ENCODE measurements at regions not wholly inside any gene's neighbourhood (a gene's known extent, or its start where the extent isn't known, plus 50 kb on each side); places are given as distances from the start of the nearest gene placed in this dataset.

DNA sequence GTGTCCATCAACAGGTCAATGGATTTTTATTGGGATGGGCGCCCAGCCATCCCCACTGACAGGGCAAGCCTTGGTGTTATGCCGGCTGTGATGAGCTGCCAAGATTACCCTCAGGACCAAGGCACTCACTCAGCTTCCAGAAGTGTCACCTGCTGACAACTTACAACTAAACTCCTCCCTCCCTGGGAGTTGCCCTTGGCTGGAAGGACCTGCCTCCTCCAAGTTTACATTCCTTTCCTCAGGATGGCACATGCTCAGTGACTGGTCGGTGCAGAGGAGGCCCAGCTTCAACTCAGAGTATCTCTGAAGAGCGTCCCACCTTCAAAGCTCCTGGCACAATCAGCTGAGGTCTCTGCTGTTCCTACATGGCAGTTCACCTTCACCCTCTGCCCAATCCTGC, 52.5 kb upstream of the ZBTB43 start:
- Histone ChIP-seq H3K23me2 (ENCODE audit: insufficient read length, low read depth, low read length, poor library complexity, severe bottlenecking) (no peaks in the 10 kb centered on the region), H3K9me3 (ENCODE audit: control insufficient read depth, low read depth, low read length) (no peaks in the 10 kb centered on the region), H3K79me2 (ENCODE audit: insufficient read depth, low read length) (no peaks in the 10 kb centered on the region), H4K8ac (replicated peaks; ENCODE audit: insufficient read length, low read depth, low read length) (no peak overlapping the region), H4K20me1 (ENCODE audit: control insufficient read depth, insufficient read depth, insufficient read length) (no peaks in the 10 kb centered on the region), H3K14ac (ENCODE audit: insufficient read depth, low read length) (no peak overlapping the region), H3K27me3 (ENCODE audit: insufficient read depth, low read length) (no peaks in the 10 kb centered on the region), H3K18ac (ENCODE audit: insufficient read length, low read depth, low read length) (no peak overlapping the region), H2AFZ (ENCODE audit: low read length) (no peak overlapping the region), H4K91ac (ENCODE audit: insufficient read length, low read depth, low read length) (no peak overlapping the region), H3K4ac (ENCODE audit: low read depth, low read length) (no peak overlapping the region), H2BK12ac (ENCODE audit: insufficient read length, low read depth, low read length) (no peak overlapping the region), H2BK20ac (ENCODE audit: low read depth, low read length, poor library complexity, severe bottlenecking) (no peak overlapping the region), H2BK120ac (ENCODE audit: low read depth, low read length, poor library complexity, severe bottlenecking) (no peak overlapping the region), H4K5ac (ENCODE audit: insufficient read length, low read depth, low read length) (no peak overlapping the region), H2BK5ac (ENCODE audit: insufficient read length, low read length) (no peak overlapping the region), H2AK5ac (ENCODE audit: insufficient read length, low read length) (no peak overlapping the region), H3K4me2 (ENCODE audit: insufficient read depth, insufficient read length, low read length) (no peak overlapping the region), H3K9ac (ENCODE audit: extremely low read depth, insufficient read length, low read length) (no peak overlapping the region), H3K4me1 (ENCODE audit: insufficient read depth, low read length) (no peaks in the 10 kb centered on the region), H3K27ac (ENCODE audit: insufficient read length, low read depth, low read length) (no peak overlapping the region), H3K56ac (ENCODE audit: insufficient read length, low read depth, low read length) (no peak overlapping the region), H3T11ph (ENCODE audit: low read length) (no peak overlapping the region), H3K23ac (ENCODE audit: insufficient read length, low read depth, low read length) (no peak overlapping the region), H2BK15ac (ENCODE audit: low read depth, low read length) (no peak overlapping the region), H3K79me1 (ENCODE audit: insufficient read depth, low read depth, low read length, poor library complexity, severe bottlenecking) (no peaks in the 10 kb centered on the region)
- Mint-ChIP-seq H3K4me3 (no peak overlapping the region), H3K36me3 (ENCODE audit: insufficient read depth in 1 of 3, low read depth in 3 of 3) (no peaks in the 10 kb centered on the region), H3K27ac (no peak overlapping the region), H3K4me1 (peaks cover 4 to 6% of the 10 kb centered on the region in 2 experiments), H3K9me3 (no peaks in the 10 kb centered on the region), H3K27me3 (ENCODE audit: low read depth) (peaks cover 44% of the 10 kb centered on the region)
- DNase-seq: no peak
- TF ChIP-seq, protein P1, sequence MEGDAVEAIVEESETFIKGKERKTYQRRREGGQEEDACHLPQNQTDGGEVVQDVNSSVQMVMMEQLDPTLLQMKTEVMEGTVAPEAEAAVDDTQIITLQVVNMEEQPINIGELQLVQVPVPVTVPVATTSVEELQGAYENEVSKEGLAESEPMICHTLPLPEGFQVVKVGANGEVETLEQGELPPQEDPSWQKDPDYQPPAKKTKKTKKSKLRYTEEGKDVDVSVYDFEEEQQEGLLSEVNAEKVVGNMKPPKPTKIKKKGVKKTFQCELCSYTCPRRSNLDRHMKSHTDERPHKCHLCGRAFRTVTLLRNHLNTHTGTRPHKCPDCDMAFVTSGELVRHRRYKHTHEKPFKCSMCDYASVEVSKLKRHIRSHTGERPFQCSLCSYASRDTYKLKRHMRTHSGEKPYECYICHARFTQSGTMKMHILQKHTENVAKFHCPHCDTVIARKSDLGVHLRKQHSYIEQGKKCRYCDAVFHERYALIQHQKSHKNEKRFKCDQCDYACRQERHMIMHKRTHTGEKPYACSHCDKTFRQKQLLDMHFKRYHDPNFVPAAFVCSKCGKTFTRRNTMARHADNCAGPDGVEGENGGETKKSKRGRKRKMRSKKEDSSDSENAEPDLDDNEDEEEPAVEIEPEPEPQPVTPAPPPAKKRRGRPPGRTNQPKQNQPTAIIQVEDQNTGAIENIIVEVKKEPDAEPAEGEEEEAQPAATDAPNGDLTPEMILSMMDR (conservative IDR thresholded peaks at IDR 0.05): no peak
- no CpG with 5 or more reads among the region's 4 CpGs for WGBS (ENCODE audit: extremely low coverage, insufficient read length, low lambda C conversion rate)
